Erythroblast (primary cell): ENCODE measurements at regions not wholly inside any gene's neighbourhood (a gene's known extent, or its start where the extent isn't known, plus 50 kb on each side); places are given as distances from the start of the nearest gene placed in this dataset.

Experiments
- GATA1 ChIP-seq: IDR thresholded peaks from 2 replicates; pipeline ENCODE4 v1.6.1; 2011; ENCODE audit warnings: low read depth, mild to moderate bottlenecking, control low read depth, low read length, moderate library complexity
- POLR2A ChIP-seq: IDR thresholded peaks from 2 replicates; pipeline ENCODE4 v1.6.1; 2011; ENCODE audit warnings: mild to moderate bottlenecking, low read length

DNA sequence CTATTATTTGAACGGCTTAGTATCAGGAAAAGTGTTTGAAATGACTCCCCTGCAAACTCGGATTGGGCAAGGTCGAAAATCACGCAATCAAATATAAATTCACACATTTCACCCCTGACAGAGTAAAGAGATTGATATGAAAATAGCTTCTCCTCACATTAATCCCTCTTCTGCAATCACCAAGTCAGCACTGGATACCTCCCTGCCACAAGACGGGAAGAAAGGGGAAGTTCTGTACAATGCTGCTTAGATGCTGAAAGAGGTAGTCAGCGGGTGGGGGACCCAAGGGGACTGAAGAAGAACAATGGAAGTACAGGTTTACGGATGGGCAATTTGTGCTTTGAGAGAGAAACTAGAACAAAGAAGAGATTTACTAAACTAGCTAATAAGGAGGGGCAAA is 72.0 kb upstream of the ANK3 start:
- TF ChIP-seq POLR2A (no peak), GATA1 (no peak)
